ENCODE measurements at regions not wholly inside any gene's neighbourhood (a gene's known extent, or its start where the extent isn't known, plus 50 kb on each side); places are given as distances from the start of the nearest gene placed in this dataset.

DNA sequence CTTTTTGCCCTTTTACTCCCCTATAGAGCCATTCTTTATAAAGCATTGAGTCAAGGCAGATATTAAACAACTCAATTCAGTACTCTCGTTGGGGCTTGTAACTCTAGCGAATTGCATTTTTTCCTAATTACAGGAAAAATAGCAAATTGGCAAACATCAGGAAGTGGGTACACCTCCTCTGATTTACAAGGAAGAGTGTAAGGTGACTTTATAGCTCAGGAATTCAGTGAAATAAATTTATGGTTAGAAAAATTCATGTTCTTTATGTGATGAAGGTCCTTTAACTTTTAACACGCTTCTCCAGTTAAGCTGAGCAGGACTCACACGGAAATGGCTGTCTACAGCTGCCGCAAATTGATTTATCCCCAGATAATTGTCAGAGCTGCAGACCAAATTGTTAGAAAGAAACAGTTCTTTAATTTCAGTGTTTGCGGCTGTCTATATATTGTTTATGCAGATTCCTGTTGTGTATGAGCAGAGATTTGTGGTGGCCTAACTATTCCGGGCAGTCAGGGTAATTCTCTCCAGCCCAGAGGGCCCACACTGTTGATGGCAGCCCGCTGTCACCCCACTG lies 151.1 kb upstream of the MKI67 start:
- no peaks in the 10 kb centered on the region for H3K9me3 ChIP-seq (ENCODE audit: low read length)
- BruUV-seq (replicated peaks), result no TSS peak
- H3K36me3 ChIP-seq (ENCODE audit: low read depth, low read length), result no peaks in the 10 kb centered on the region
- H3K4me2 ChIP-seq (ENCODE audit: low read length), result no peak overlapping the region
- H4K20me1 ChIP-seq (ENCODE audit: low read length), result no peaks in the 10 kb centered on the region
- H2AFZ ChIP-seq (ENCODE audit: low read length), result no peak overlapping the region
- no peaks in the 10 kb centered on the region for H3K4me1 ChIP-seq (ENCODE audit: insufficient read depth, low read length)
- H3K27ac ChIP-seq (ENCODE audit: low read length), result no peak overlapping the region
- no peak overlapping the region for H3K4me3 ChIP-seq (ENCODE audit: low read length)
- no peaks in the 10 kb centered on the region for H3K9me2 ChIP-seq (replicated peaks; ENCODE audit: low read length)
- ChIA-PET CTCF (no interaction called here), POLR2A (ENCODE audit: unreplicated experiment) (no interaction called here)
- DNase-seq (no peak), ATAC-seq (no peak)
- H3K27me3 ChIP-seq (ENCODE audit: low read length), result peaks cover 43% of the 10 kb centered on the region
- no peak overlapping the region for H3K9ac ChIP-seq (ENCODE audit: low read length)
- intact Hi-C loops (cut with micrococcal nuclease), result no loop called here
- no peaks in the 10 kb centered on the region for H3F3A ChIP-seq (ENCODE audit: low read length, unreplicated experiment)
- no peaks in the 10 kb centered on the region for H3K79me2 ChIP-seq (ENCODE audit: low read length)
- no peak for TF ChIP-seq EZH2 (IDR thresholded peaks at IDR 0.05; ENCODE audit: low read length, unreplicated experiment)
- no peak for TF ChIP-seq EZH2phosphoT487 (IDR thresholded peaks at IDR 0.05; ENCODE audit: borderline replicate concordance, low read length)
- TF ChIP-seq, protein P1, sequence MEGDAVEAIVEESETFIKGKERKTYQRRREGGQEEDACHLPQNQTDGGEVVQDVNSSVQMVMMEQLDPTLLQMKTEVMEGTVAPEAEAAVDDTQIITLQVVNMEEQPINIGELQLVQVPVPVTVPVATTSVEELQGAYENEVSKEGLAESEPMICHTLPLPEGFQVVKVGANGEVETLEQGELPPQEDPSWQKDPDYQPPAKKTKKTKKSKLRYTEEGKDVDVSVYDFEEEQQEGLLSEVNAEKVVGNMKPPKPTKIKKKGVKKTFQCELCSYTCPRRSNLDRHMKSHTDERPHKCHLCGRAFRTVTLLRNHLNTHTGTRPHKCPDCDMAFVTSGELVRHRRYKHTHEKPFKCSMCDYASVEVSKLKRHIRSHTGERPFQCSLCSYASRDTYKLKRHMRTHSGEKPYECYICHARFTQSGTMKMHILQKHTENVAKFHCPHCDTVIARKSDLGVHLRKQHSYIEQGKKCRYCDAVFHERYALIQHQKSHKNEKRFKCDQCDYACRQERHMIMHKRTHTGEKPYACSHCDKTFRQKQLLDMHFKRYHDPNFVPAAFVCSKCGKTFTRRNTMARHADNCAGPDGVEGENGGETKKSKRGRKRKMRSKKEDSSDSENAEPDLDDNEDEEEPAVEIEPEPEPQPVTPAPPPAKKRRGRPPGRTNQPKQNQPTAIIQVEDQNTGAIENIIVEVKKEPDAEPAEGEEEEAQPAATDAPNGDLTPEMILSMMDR (conservative IDR thresholded peaks at IDR 0.05; ENCODE audit: low read depth, low read length), result no peak

DNA sequence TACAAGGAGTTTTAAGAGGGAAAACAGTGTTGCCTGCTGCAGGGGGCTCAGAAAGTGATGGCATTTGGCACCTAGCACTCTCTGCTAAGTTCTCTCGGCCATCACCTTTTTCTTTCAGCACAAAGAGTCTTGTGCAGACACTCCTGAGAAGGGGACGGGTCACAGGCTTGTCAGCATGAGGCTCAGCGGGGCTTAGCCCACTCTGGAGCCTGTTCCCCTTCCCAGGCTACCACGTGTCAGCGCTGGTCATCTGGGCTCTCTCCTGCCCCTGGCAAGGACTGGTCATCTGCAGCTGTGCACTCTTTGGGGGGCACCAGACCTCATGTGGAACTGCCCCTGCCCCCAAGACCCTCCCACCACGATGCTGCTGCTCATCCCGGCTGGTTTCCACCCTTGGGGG lies 152.1 kb upstream of the MKI67 start:
- no peak overlapping the region for H3K27ac ChIP-seq (ENCODE audit: low read length)
- H3K36me3 ChIP-seq (ENCODE audit: low read depth, low read length), result no peaks in the 10 kb centered on the region
- no peak overlapping the region for H3K4me3 ChIP-seq (ENCODE audit: low read length)
- BruUV-seq (replicated peaks), result no TSS peak
- H4K20me1 ChIP-seq (ENCODE audit: low read length), result no peaks in the 10 kb centered on the region
- DNase-seq (no peak), ATAC-seq (no peak)
- no peaks in the 10 kb centered on the region for H3K9me3 ChIP-seq (ENCODE audit: low read length)
- H3K4me1 ChIP-seq (ENCODE audit: insufficient read depth, low read length), result no peaks in the 10 kb centered on the region
- no peaks in the 10 kb centered on the region for H3K9me2 ChIP-seq (replicated peaks; ENCODE audit: low read length)
- intact Hi-C loops (cut with micrococcal nuclease), result no loop called here
- no peaks in the 10 kb centered on the region for H3F3A ChIP-seq (ENCODE audit: low read length, unreplicated experiment)
- H2AFZ ChIP-seq (ENCODE audit: low read length), result no peak overlapping the region
- ChIA-PET POLR2A (ENCODE audit: unreplicated experiment) (no interaction called here), CTCF (no interaction called here)
- no peaks in the 10 kb centered on the region for H3K79me2 ChIP-seq (ENCODE audit: low read length)
- no peak overlapping the region for H3K4me2 ChIP-seq (ENCODE audit: low read length)
- no peak for TF ChIP-seq EZH2phosphoT487 (IDR thresholded peaks at IDR 0.05; ENCODE audit: borderline replicate concordance, low read length)
- TF ChIP-seq, protein P1 (conservative IDR thresholded peaks at IDR 0.05; ENCODE audit: low read depth, low read length), result no peak
- no peak for TF ChIP-seq EZH2 (IDR thresholded peaks at IDR 0.05; ENCODE audit: low read length, unreplicated experiment)
- H3K27me3 ChIP-seq (ENCODE audit: low read length), result peaks cover 35% of the 10 kb centered on the region
- no peak overlapping the region for H3K9ac ChIP-seq (ENCODE audit: low read length)

GRCh38 chr10:128280271-128280670 lies 154.0 kb upstream of the MKI67 start:
- ChIA-PET CTCF (no interaction called here), POLR2A (ENCODE audit: unreplicated experiment) (no interaction called here)
- TF ChIP-seq EZH2 (IDR thresholded peaks at IDR 0.05; ENCODE audit: low read length, unreplicated experiment) (no peak), EZH2phosphoT487 (IDR thresholded peaks at IDR 0.05; ENCODE audit: borderline replicate concordance, low read length) (no peak)
- TF ChIP-seq, protein P1 (conservative IDR thresholded peaks at IDR 0.05; ENCODE audit: low read depth, low read length), result no peak
- H3K9me3 ChIP-seq (ENCODE audit: low read length), result no peaks in the 10 kb centered on the region
- H3K9ac ChIP-seq (ENCODE audit: low read length), result no peak overlapping the region
- no peak overlapping the region for H3K4me3 ChIP-seq (ENCODE audit: low read length)
- intact Hi-C loops (cut with micrococcal nuclease), result no loop called here
- no peak overlapping the region for H3K27ac ChIP-seq (ENCODE audit: low read length)
- no peaks in the 10 kb centered on the region for H3K9me2 ChIP-seq (replicated peaks; ENCODE audit: low read length)
- no peaks in the 10 kb centered on the region for H3F3A ChIP-seq (ENCODE audit: low read length, unreplicated experiment)
- H4K20me1 ChIP-seq (ENCODE audit: low read length), result no peaks in the 10 kb centered on the region
- peaks cover 17% of the 10 kb centered on the region for H3K27me3 ChIP-seq (ENCODE audit: low read length)
- H2AFZ ChIP-seq (ENCODE audit: low read length), result no peak overlapping the region
- H3K4me1 ChIP-seq (ENCODE audit: insufficient read depth, low read length), result no peaks in the 10 kb centered on the region
- no peak overlapping the region for H3K4me2 ChIP-seq (ENCODE audit: low read length)
- ATAC-seq, result no peak
- H3K36me3 ChIP-seq (ENCODE audit: low read depth, low read length), result no peaks in the 10 kb centered on the region
- DNase-seq, result no peak
- BruUV-seq (replicated peaks), result no TSS peak
- no peaks in the 10 kb centered on the region for H3K79me2 ChIP-seq (ENCODE audit: low read length)

All from PC-3 (cell line).